ENCODE measurements at regions not wholly inside any gene's neighbourhood (a gene's known extent, or its start where the extent isn't known, plus 50 kb on each side); places are given as distances from the start of the nearest gene placed in this dataset.

GRCh38 chr5:38753141-38753540 lies 92.7 kb upstream of the OSMR start:
- Histone ChIP-seq H3K27me3 (ENCODE audit: control insufficient read depth, insufficient read depth, low read length) (no peaks in the 10 kb centered on the region), H3K4me3 (ENCODE audit: low read depth, low read length) (no peak overlapping the region), H3K36me3 (ENCODE audit: control insufficient read depth, insufficient read depth, low read length) (no peaks in the 10 kb centered on the region), H3K9me3 (ENCODE audit: control insufficient read depth, insufficient read depth, low read length) (no peaks in the 10 kb centered on the region), H3K9ac (ENCODE audit: low read depth, low read length) (no peak overlapping the region), H3K27ac (ENCODE audit: low read depth, low read length) (no peak overlapping the region), H3K4me1 (ENCODE audit: control insufficient read depth, insufficient read depth, low read length) (no peaks in the 10 kb centered on the region)

GRCh38 chr5:38753776-38754175 lies 92.0 kb upstream of the OSMR start:
- H3K4me1 ChIP-seq (ENCODE audit: control insufficient read depth, insufficient read depth, low read length): no peaks in the 10 kb centered on the region
- H3K4me3 ChIP-seq (ENCODE audit: low read depth, low read length): no peak overlapping the region
- no peak overlapping the region for H3K27ac ChIP-seq (ENCODE audit: low read depth, low read length)
- no peaks in the 10 kb centered on the region for H3K9me3 ChIP-seq (ENCODE audit: control insufficient read depth, insufficient read depth, low read length)
- H3K9ac ChIP-seq (ENCODE audit: low read depth, low read length): no peak overlapping the region
- H3K36me3 ChIP-seq (ENCODE audit: control insufficient read depth, insufficient read depth, low read length): no peaks in the 10 kb centered on the region
- H3K27me3 ChIP-seq (ENCODE audit: control insufficient read depth, insufficient read depth, low read length): no peaks in the 10 kb centered on the region

GRCh38 chr5:38755181-38755580 lies 90.6 kb upstream of the OSMR start:
- Histone ChIP-seq H3K27ac (ENCODE audit: low read depth, low read length) (no peak overlapping the region), H3K9ac (ENCODE audit: low read depth, low read length) (no peak overlapping the region), H3K36me3 (ENCODE audit: control insufficient read depth, insufficient read depth, low read length) (no peaks in the 10 kb centered on the region), H3K4me3 (ENCODE audit: low read depth, low read length) (no peak overlapping the region), H3K9me3 (ENCODE audit: control insufficient read depth, insufficient read depth, low read length) (no peaks in the 10 kb centered on the region), H3K4me1 (ENCODE audit: control insufficient read depth, insufficient read depth, low read length) (no peaks in the 10 kb centered on the region), H3K27me3 (ENCODE audit: control insufficient read depth, insufficient read depth, low read length) (no peaks in the 10 kb centered on the region)

GRCh38 chr5:38756068-38756467 lies 89.7 kb upstream of the OSMR start:
- Histone ChIP-seq H3K9ac (ENCODE audit: low read depth, low read length) (no peak overlapping the region), H3K27me3 (ENCODE audit: control insufficient read depth, insufficient read depth, low read length) (no peaks in the 10 kb centered on the region), H3K36me3 (ENCODE audit: control insufficient read depth, insufficient read depth, low read length) (no peaks in the 10 kb centered on the region), H3K4me1 (ENCODE audit: control insufficient read depth, insufficient read depth, low read length) (no peaks in the 10 kb centered on the region), H3K9me3 (ENCODE audit: control insufficient read depth, insufficient read depth, low read length) (no peaks in the 10 kb centered on the region), H3K4me3 (ENCODE audit: low read depth, low read length) (no peak overlapping the region), H3K27ac (ENCODE audit: low read depth, low read length) (no peak overlapping the region)

GRCh38 chr5:38757451-38758245 lies 88.2 kb upstream of the OSMR start:
- H3K27me3 ChIP-seq (ENCODE audit: control insufficient read depth, insufficient read depth, low read length): no peaks in the 10 kb centered on the region
- H3K27ac ChIP-seq (ENCODE audit: low read depth, low read length): no peak overlapping the region
- no peak overlapping the region for H3K9ac ChIP-seq (ENCODE audit: low read depth, low read length)
- H3K4me1 ChIP-seq (ENCODE audit: control insufficient read depth, insufficient read depth, low read length): no peaks in the 10 kb centered on the region
- no peak overlapping the region for H3K4me3 ChIP-seq (ENCODE audit: low read depth, low read length)
- H3K9me3 ChIP-seq (ENCODE audit: control insufficient read depth, insufficient read depth, low read length): no peaks in the 10 kb centered on the region
- no peaks in the 10 kb centered on the region for H3K36me3 ChIP-seq (ENCODE audit: control insufficient read depth, insufficient read depth, low read length)

GRCh38 chr5:38758774-38759600 lies 86.8 kb upstream of the OSMR start:
- H3K9me3 ChIP-seq (ENCODE audit: control insufficient read depth, insufficient read depth, low read length): no peaks in the 10 kb centered on the region
- H3K4me1 ChIP-seq (ENCODE audit: control insufficient read depth, insufficient read depth, low read length): no peaks in the 10 kb centered on the region
- H3K4me3 ChIP-seq (ENCODE audit: low read depth, low read length): no peak overlapping the region
- H3K27ac ChIP-seq (ENCODE audit: low read depth, low read length): no peak overlapping the region
- no peaks in the 10 kb centered on the region for H3K27me3 ChIP-seq (ENCODE audit: control insufficient read depth, insufficient read depth, low read length)
- H3K36me3 ChIP-seq (ENCODE audit: control insufficient read depth, insufficient read depth, low read length): no peaks in the 10 kb centered on the region
- H3K9ac ChIP-seq (ENCODE audit: low read depth, low read length): no peak overlapping the region

- H3K4me1 ChIP-seq (ENCODE audit: control insufficient read depth, insufficient read depth, low read length): no peaks in the 10 kb centered on the region
- H3K9ac ChIP-seq (ENCODE audit: low read depth, low read length): no peak overlapping the region
- no peaks in the 10 kb centered on the region for H3K27me3 ChIP-seq (ENCODE audit: control insufficient read depth, insufficient read depth, low read length)
- H3K4me3 ChIP-seq (ENCODE audit: low read depth, low read length): no peak overlapping the region
- H3K9me3 ChIP-seq (ENCODE audit: control insufficient read depth, insufficient read depth, low read length): peaks cover 14% of the 10 kb centered on the region; the same call in 1 of the 2 replicates
- H3K27ac ChIP-seq (ENCODE audit: low read depth, low read length): no peak overlapping the region
- no peaks in the 10 kb centered on the region for H3K36me3 ChIP-seq (ENCODE audit: control insufficient read depth, insufficient read depth, low read length)
Observed at GRCh38 chr5:38764937-38765391, 80.8 kb upstream of the OSMR start.

- no peaks in the 10 kb centered on the region for H3K4me1 ChIP-seq (ENCODE audit: control insufficient read depth, insufficient read depth, low read length)
- no peak overlapping the region for H3K27ac ChIP-seq (ENCODE audit: low read depth, low read length)
- peaks cover 14% of the 10 kb centered on the region; the same call in 1 of the 2 replicates for H3K9me3 ChIP-seq (ENCODE audit: control insufficient read depth, insufficient read depth, low read length)
- no peaks in the 10 kb centered on the region for H3K27me3 ChIP-seq (ENCODE audit: control insufficient read depth, insufficient read depth, low read length)
- H3K36me3 ChIP-seq (ENCODE audit: control insufficient read depth, insufficient read depth, low read length): no peaks in the 10 kb centered on the region
- H3K4me3 ChIP-seq (ENCODE audit: low read depth, low read length): no peak overlapping the region
- no peak overlapping the region for H3K9ac ChIP-seq (ENCODE audit: low read depth, low read length)
Observed at GRCh38 chr5:38765399-38765861, 80.4 kb upstream of the OSMR start.

GRCh38 chr5:38766151-38766550 lies 79.7 kb upstream of the OSMR start:
- H3K4me3 ChIP-seq (ENCODE audit: low read depth, low read length): no peak overlapping the region
- H3K27ac ChIP-seq (ENCODE audit: low read depth, low read length): no peak overlapping the region
- no peak overlapping the region for H3K9ac ChIP-seq (ENCODE audit: low read depth, low read length)
- no peaks in the 10 kb centered on the region for H3K4me1 ChIP-seq (ENCODE audit: control insufficient read depth, insufficient read depth, low read length)
- no peaks in the 10 kb centered on the region for H3K27me3 ChIP-seq (ENCODE audit: control insufficient read depth, insufficient read depth, low read length)
- peaks cover 14% of the 10 kb centered on the region; the same call in 1 of the 2 replicates for H3K9me3 ChIP-seq (ENCODE audit: control insufficient read depth, insufficient read depth, low read length)
- no peaks in the 10 kb centered on the region for H3K36me3 ChIP-seq (ENCODE audit: control insufficient read depth, insufficient read depth, low read length)

GRCh38 chr5:38768412-38769211 lies 77.2 kb upstream of the OSMR start:
- H3K27me3 ChIP-seq (ENCODE audit: control insufficient read depth, insufficient read depth, low read length): no peaks in the 10 kb centered on the region
- H3K4me1 ChIP-seq (ENCODE audit: control insufficient read depth, insufficient read depth, low read length): no peaks in the 10 kb centered on the region
- H3K4me3 ChIP-seq (ENCODE audit: low read depth, low read length): no peak overlapping the region
- H3K9me3 ChIP-seq (ENCODE audit: control insufficient read depth, insufficient read depth, low read length): peaks cover 14% of the 10 kb centered on the region; the same call in 1 of the 2 replicates
- H3K36me3 ChIP-seq (ENCODE audit: control insufficient read depth, insufficient read depth, low read length): no peaks in the 10 kb centered on the region
- no peak overlapping the region for H3K27ac ChIP-seq (ENCODE audit: low read depth, low read length)
- H3K9ac ChIP-seq (ENCODE audit: low read depth, low read length): no peak overlapping the region
